H9 (cell line): ENCODE measurements at regions not wholly inside any gene's neighbourhood (a gene's known extent, or its start where the extent isn't known, plus 50 kb on each side); places are given as distances from the start of the nearest gene placed in this dataset.

Experiments
- DNase-seq: peaks from one replicate; pipeline ENCODE4 v3.0.0-alpha.2; 2017
- H2AFZ ChIP-seq: one replicate; pipeline ENCODE4 v1.6.1; 2013; ENCODE audit warnings: mild to moderate bottlenecking, low read length, control low read depth, moderate library complexity
- H2AK5ac ChIP-seq: 2 replicates; pipeline ENCODE4 v1.6.1; 2013; ENCODE audit warnings: low read length, control low read depth, mixed read lengths; ENCODE audit not compliant: insufficient read length
- H2BK120ac ChIP-seq: one replicate; pipeline ENCODE4 v1.6.1; 2013; ENCODE audit warnings: low read depth, mild to moderate bottlenecking, low read length, control low read depth, inconsistent platforms; ENCODE audit not compliant: poor library complexity, severe bottlenecking
- H2BK12ac ChIP-seq: 2 replicates; pipeline ENCODE4 v1.6.1; 2013; ENCODE audit warnings: low read length, control low read depth, mixed read lengths, low read depth; ENCODE audit not compliant: insufficient read length
- H2BK15ac ChIP-seq: 2 replicates; pipeline ENCODE4 v1.6.1; 2013; ENCODE audit warnings: low read depth, low read length, control low read depth
- H2BK20ac ChIP-seq: one replicate; pipeline ENCODE4 v1.6.1; 2013; ENCODE audit warnings: low read depth, mild to moderate bottlenecking, low read length, control low read depth, inconsistent platforms; ENCODE audit not compliant: poor library complexity, severe bottlenecking
- H2BK5ac ChIP-seq: 2 replicates; pipeline ENCODE4 v1.6.1; 2013; ENCODE audit warnings: low read length, control low read depth, mixed read lengths; ENCODE audit not compliant: insufficient read length
- H3K14ac ChIP-seq: 2 replicates; pipeline ENCODE4 v1.6.1; 2013; ENCODE audit warnings: low read length, control low read depth; ENCODE audit not compliant: insufficient read depth
- H3K18ac ChIP-seq: 2 replicates; pipeline ENCODE4 v1.6.1; 2013; ENCODE audit warnings: low read depth, mild to moderate bottlenecking, mixed read lengths, low read length, control low read depth; ENCODE audit not compliant: insufficient read length
- H3K23ac ChIP-seq: 2 replicates; pipeline ENCODE4 v1.6.1; 2013; ENCODE audit warnings: low read length, control low read depth, mixed read lengths, low read depth; ENCODE audit not compliant: insufficient read length
- H3K23me2 ChIP-seq: 2 replicates; pipeline ENCODE4 v1.6.1; 2013; ENCODE audit warnings: low read depth, mild to moderate bottlenecking, mixed read lengths, low read length, control low read depth; ENCODE audit not compliant: insufficient read length, poor library complexity, severe bottlenecking
- H3K27ac ChIP-seq: 2 replicates; pipeline ENCODE4 v1.5.1; 2013; ENCODE audit warnings: low read length, control low read depth, mixed read lengths, low read depth; ENCODE audit not compliant: insufficient read length
- H3K27me3 ChIP-seq: 2 replicates; pipeline ENCODE4 v1.6.1; 2013; ENCODE audit warnings: low read length, control low read depth, inconsistent platforms; ENCODE audit not compliant: insufficient read depth
- H3K4ac ChIP-seq: 2 replicates; pipeline ENCODE4 v1.6.1; 2013; ENCODE audit warnings: low read depth, mild to moderate bottlenecking, control low read depth, inconsistent platforms, low read length, moderate library complexity
- H3K4me1 ChIP-seq: 2 replicates; pipeline ENCODE4 v1.6.1; 2013; ENCODE audit warnings: low read length, control low read depth, inconsistent platforms; ENCODE audit not compliant: insufficient read depth
- H3K4me2 ChIP-seq: 2 replicates; pipeline ENCODE4 v1.6.1; 2013; ENCODE audit warnings: low read length, control low read depth, mixed read lengths; ENCODE audit not compliant: insufficient read length, insufficient read depth
- H3K56ac ChIP-seq: 2 replicates; pipeline ENCODE4 v1.6.1; 2013; ENCODE audit warnings: low read depth, mild to moderate bottlenecking, mixed read lengths, low read length, control low read depth; ENCODE audit not compliant: insufficient read length
- H3K79me1 ChIP-seq: 2 replicates; pipeline ENCODE4 v1.6.1; 2013; ENCODE audit warnings: low read depth, mild to moderate bottlenecking, moderate library complexity, low read length, control low read depth, inconsistent platforms; ENCODE audit not compliant: insufficient read depth, poor library complexity, severe bottlenecking
- H3K79me2 ChIP-seq: 2 replicates; pipeline ENCODE4 v1.6.1; 2013; ENCODE audit warnings: low read length, control low read depth, inconsistent platforms; ENCODE audit not compliant: insufficient read depth
- H3K9ac ChIP-seq: 2 replicates; pipeline ENCODE4 v1.6.1; 2013; ENCODE audit warnings: low read length, control low read depth, mixed read lengths; ENCODE audit not compliant: insufficient read length; ENCODE audit errors: extremely low read depth
- H3K9me3 ChIP-seq: one replicate; pipeline ENCODE4 v1.6.1; 2013; ENCODE audit warnings: low read depth, low read length, inconsistent platforms; ENCODE audit not compliant: control insufficient read depth
- H3T11ph ChIP-seq: one replicate; pipeline ENCODE4 v1.6.1; 2013; ENCODE audit warnings: mild to moderate bottlenecking, low read length, control low read depth, inconsistent platforms
- H4K20me1 ChIP-seq: one replicate; pipeline ENCODE4 v1.6.1; 2013; ENCODE audit not compliant: control insufficient read depth, insufficient read length, insufficient read depth
- H4K5ac ChIP-seq: 2 replicates; pipeline ENCODE4 v1.6.1; 2013; ENCODE audit warnings: low read depth, mild to moderate bottlenecking, mixed read lengths, low read length, control low read depth; ENCODE audit not compliant: insufficient read length
- H4K8ac ChIP-seq: replicated peaks from 2 replicates; pipeline ENCODE4 v1.6.1; 2013; ENCODE audit warnings: low read length, control low read depth, mixed read lengths, low read depth; ENCODE audit not compliant: insufficient read length
- H4K91ac ChIP-seq: 2 replicates; pipeline ENCODE4 v1.6.1; 2013; ENCODE audit warnings: low read depth, mild to moderate bottlenecking, moderate library complexity, mixed read lengths, low read length, control low read depth; ENCODE audit not compliant: insufficient read length
- H3K27ac Mint-ChIP-seq, 3 experiments: 2 replicates in 2 of 3; 3 replicates in 1 of 3; pipeline ENCODE4 v1.8.0; 2020 to 2021; ENCODE audit warnings: mixed read lengths in 3 of 3, mild to moderate bottlenecking in 1 of 3, moderate library complexity in 1 of 3
- H3K27me3 Mint-ChIP-seq: 2 replicates; pipeline ENCODE4 v1.8.0; 2021; ENCODE audit warnings: low read depth, mild to moderate bottlenecking, moderate library complexity, mixed read lengths
- H3K36me3 Mint-ChIP-seq, 3 experiments: 2 replicates in 2 of 3; 3 replicates in 1 of 3; pipeline ENCODE4 v1.8.0; 2020 to 2021; ENCODE audit warnings: low read depth in 3 of 3, mixed read lengths in 3 of 3; ENCODE audit not compliant: insufficient read depth in 1 of 3
- H3K4me1 Mint-ChIP-seq, 2 experiments: 2 replicates each; pipeline ENCODE4 v1.8.0; 2020; ENCODE audit warnings: mixed read lengths in 2 of 2
- H3K4me3 Mint-ChIP-seq, 2 experiments: 2 replicates in 1 of 2; 3 replicates in 1 of 2; pipeline ENCODE4 v1.8.0; 2020 to 2021; ENCODE audit warnings: mild to moderate bottlenecking in 2 of 2, mixed read lengths in 2 of 2, moderate library complexity in 1 of 2
- H3K9me3 Mint-ChIP-seq, 2 experiments: 2 replicates in 1 of 2; 3 replicates in 1 of 2; pipeline ENCODE4 v1.8.0; 2020; ENCODE audit warnings: mild to moderate bottlenecking in 2 of 2, mixed read lengths in 2 of 2, moderate library complexity in 1 of 2
- WGBS: extraction: QIAGEN DNeasy Blood & Tissue Kit; methylation state at CpG from one replicate; pipeline ENCODE4 v1.1.7; 2013; ENCODE audit warnings: missing lambda C conversion rate, low lambda C conversion rate, mixed read lengths; ENCODE audit not compliant: insufficient read length; ENCODE audit errors: extremely low coverage; 5-methylcytosine and 5-hydroxymethylcytosine counted together
- TF ChIP-seq, protein P1 (sequence below): fragments of 200-600 bp; sonication (generic); conservative IDR thresholded peaks from 3 replicates; pipeline ENCODE4 v1.8.0; 2021; ENCODE audit warnings: antibody characterized with exemption, mild to moderate bottlenecking

DNA sequence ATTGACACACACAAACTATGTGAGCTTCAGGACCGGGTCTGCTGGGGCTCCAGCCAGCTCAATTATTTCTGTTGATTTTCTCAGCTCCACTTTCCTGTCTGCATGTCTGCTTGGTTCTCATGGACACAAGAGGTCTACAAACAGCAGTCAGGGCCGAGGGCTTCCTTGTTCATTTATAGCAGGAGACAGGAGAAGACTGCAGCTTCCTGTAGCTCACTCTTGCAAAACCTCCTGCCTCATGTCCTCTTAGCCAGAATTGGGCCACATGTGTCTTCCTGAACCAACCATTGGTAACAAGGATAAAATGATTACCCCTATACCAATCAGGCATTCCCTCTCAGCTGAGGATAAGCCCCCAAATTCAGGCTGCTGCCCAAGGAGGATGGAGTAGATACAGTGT lies 182.8 kb downstream of the TLE3 start:
- Histone ChIP-seq H2BK15ac (no peak overlapping the region), H3K14ac (no peak overlapping the region), H3K27me3 (no peaks in the 10 kb centered on the region), H3K4me1 (peaks cover 9% of the 10 kb centered on the region; the same call in 1 of the 2 replicates), H3T11ph (no peak overlapping the region), H2BK12ac (no peak overlapping the region), H2AK5ac (no peak overlapping the region), H3K18ac (no peak overlapping the region), H3K79me2 (no peaks in the 10 kb centered on the region), H2BK120ac (no peak overlapping the region), H4K5ac (no peak overlapping the region), H3K23ac (no peak overlapping the region), H3K9ac (no peak overlapping the region), H3K79me1 (no peaks in the 10 kb centered on the region), H4K91ac (no peak overlapping the region), H3K9me3 (no peaks in the 10 kb centered on the region), H4K8ac (no peak overlapping the region), H3K4me2 (no peak overlapping the region), H4K20me1 (no peaks in the 10 kb centered on the region), H2AFZ (no peak overlapping the region), H2BK20ac (no peak overlapping the region), H3K27ac (no peak overlapping the region), H3K4ac (no peak overlapping the region), H3K23me2 (no peaks in the 10 kb centered on the region), H3K56ac (no peak overlapping the region), H2BK5ac (no peak overlapping the region)
- no peak for DNase-seq
- Mint-ChIP-seq H3K4me1 (peaks cover 48 to 49% of the 10 kb centered on the region in 2 experiments), H3K36me3 (no peaks in the 10 kb centered on the region), H3K9me3 (no peaks in the 10 kb centered on the region), H3K4me3 (no peak overlapping the region), H3K27ac (peak overlapping the region in 1 of 3 experiments; percentile 30; a peak in 1 of 7 replicates), H3K27me3 (peaks cover 26% of the 10 kb centered on the region)
- WGBS, result no CpG with 5 or more reads among the region's 2 CpGs
- TF ChIP-seq, protein P1, sequence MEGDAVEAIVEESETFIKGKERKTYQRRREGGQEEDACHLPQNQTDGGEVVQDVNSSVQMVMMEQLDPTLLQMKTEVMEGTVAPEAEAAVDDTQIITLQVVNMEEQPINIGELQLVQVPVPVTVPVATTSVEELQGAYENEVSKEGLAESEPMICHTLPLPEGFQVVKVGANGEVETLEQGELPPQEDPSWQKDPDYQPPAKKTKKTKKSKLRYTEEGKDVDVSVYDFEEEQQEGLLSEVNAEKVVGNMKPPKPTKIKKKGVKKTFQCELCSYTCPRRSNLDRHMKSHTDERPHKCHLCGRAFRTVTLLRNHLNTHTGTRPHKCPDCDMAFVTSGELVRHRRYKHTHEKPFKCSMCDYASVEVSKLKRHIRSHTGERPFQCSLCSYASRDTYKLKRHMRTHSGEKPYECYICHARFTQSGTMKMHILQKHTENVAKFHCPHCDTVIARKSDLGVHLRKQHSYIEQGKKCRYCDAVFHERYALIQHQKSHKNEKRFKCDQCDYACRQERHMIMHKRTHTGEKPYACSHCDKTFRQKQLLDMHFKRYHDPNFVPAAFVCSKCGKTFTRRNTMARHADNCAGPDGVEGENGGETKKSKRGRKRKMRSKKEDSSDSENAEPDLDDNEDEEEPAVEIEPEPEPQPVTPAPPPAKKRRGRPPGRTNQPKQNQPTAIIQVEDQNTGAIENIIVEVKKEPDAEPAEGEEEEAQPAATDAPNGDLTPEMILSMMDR, result no peak
